ENCODE measurements at regions not wholly inside any gene's neighbourhood (a gene's known extent, or its start where the extent isn't known, plus 50 kb on each side); places are given as distances from the start of the nearest gene placed in this dataset.

DNA sequence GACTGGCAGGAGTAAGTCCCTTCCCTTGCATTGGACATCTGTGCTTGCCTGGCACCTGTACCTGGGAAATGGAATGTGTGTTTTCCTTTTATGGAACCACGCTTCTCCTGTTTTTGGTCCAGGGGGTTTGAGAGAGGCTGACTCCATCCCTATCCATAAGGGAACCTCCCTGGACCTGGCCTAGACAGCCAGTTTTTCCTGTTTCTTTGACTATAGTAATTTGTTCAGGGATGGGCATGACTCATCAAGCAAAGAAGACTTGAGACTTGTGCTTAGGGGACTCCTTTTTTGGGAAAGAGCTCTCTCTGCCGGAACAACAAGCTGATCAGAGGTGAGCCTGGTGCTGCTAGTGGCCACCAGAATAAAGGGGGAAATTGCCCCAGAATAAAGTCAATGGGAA is 393.8 kb downstream of the CDH26 start:
- H3K4me3 ChIP-seq (ENCODE audit: low read depth, poor library complexity, severe bottlenecking), result no peak overlapping the region
- 68 to 74% methylated on average over 2 of the region's 2 CpGs for WGBS, 2 donors
- TF ChIP-seq, protein P1, sequence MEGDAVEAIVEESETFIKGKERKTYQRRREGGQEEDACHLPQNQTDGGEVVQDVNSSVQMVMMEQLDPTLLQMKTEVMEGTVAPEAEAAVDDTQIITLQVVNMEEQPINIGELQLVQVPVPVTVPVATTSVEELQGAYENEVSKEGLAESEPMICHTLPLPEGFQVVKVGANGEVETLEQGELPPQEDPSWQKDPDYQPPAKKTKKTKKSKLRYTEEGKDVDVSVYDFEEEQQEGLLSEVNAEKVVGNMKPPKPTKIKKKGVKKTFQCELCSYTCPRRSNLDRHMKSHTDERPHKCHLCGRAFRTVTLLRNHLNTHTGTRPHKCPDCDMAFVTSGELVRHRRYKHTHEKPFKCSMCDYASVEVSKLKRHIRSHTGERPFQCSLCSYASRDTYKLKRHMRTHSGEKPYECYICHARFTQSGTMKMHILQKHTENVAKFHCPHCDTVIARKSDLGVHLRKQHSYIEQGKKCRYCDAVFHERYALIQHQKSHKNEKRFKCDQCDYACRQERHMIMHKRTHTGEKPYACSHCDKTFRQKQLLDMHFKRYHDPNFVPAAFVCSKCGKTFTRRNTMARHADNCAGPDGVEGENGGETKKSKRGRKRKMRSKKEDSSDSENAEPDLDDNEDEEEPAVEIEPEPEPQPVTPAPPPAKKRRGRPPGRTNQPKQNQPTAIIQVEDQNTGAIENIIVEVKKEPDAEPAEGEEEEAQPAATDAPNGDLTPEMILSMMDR (IDR thresholded peaks at IDR 0.05), result no peak
- no peak for TF ChIP-seq POLR2A (IDR thresholded peaks at IDR 0.05)
- intact Hi-C loops (cut with DNase I; ENCODE audit: low total_unique reads), result no loop called here
- DNase-seq (ENCODE audit: low spot score in 2 of 2), result no peak

DNA sequence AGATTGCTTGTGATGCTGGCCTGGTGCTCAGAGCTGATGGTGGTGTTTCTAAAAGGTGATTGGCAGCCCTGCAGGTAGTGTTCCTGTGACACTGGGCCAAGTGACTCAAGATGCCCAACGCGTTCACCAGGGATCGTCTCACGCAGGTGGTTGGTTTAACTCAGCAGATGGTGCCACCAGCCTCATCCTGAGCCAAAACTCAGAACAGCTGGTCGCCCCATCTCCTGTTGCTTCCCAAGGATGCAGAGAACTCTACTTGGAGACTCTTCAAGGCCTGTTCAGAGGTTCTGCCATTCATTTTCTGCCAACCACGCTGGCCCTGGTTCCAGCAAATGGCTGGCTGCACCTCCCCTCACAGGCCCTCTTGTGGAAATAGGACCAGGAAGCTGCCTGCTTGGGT is 394.4 kb downstream of the CDH26 start:
- no peak overlapping the region for H3K4me3 ChIP-seq (ENCODE audit: low read depth, poor library complexity, severe bottlenecking)
- intact Hi-C loops (cut with DNase I; ENCODE audit: low total_unique reads), result no loop called here
- 82 to 92% methylated on average over 6 of the region's 6 CpGs for WGBS, 2 donors
- TF ChIP-seq POLR2A (IDR thresholded peaks at IDR 0.05), result no peak
- TF ChIP-seq, protein P1 (IDR thresholded peaks at IDR 0.05), result no peak
- DNase-seq (ENCODE audit: low spot score in 2 of 2), result peak in 1 of 2 donors; percentile 63

DNA sequence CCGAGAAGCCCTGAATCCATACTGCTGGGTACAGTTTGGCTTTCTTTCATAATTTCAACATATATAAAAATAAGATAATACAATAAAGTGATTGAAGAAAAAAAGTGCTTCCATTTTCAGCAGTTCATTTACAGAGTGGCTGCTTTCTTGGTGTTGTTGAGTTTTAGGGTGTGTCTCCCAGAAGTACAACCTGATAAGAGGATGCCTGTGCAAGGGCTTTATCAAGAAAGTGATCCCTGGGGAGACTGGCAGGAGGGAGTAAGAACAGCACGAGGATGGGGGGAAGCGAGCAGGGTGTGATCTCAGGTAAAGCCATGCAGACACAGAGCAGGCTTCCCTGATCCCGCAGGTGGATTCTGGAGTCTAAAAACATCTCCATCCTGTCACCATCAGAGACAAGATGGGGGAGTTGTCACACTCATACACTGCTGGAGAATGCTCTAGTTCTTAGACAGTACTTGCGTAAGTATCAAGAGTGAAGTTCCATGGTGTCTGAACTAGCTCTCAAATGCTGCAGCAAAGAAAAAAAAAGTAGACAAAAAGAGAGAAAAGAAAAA is 395.9 kb downstream of the CDH26 start:
- intact Hi-C loops (cut with DNase I; ENCODE audit: low total_unique reads), result no loop called here
- no peak for TF ChIP-seq POLR2A (IDR thresholded peaks at IDR 0.05)
- TF ChIP-seq, protein P1 (IDR thresholded peaks at IDR 0.05), result no peak
- DNase-seq (ENCODE audit: low spot score in 2 of 2), result no peak
- H3K4me3 ChIP-seq (ENCODE audit: low read depth, poor library complexity, severe bottlenecking), result no peak overlapping the region
- 66 to 83% methylated on average over 5 of the region's 5 CpGs for WGBS, 2 donors

DNA sequence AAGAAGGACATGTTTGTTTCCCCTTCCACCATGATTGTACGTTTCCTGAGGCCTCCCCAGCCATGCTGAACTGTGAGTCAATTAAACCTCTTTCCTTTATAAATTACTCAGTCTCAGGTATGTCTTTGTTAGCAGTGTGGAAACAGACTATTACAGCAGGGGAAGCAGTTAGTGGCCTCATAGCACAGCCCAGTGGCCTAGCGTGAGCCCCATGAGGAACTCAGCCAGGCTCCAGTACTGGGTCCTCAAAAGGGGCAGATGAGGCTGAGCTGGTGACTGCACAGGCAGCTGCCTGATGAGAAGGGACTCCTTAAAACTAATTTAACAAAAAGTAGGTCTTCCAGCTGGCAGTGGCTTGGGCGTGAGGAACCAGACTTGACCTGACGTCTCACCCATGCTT is 399.9 kb downstream of the CDH26 start:
- TF ChIP-seq, protein P1 (IDR thresholded peaks at IDR 0.05), result no peak
- TF ChIP-seq POLR2A (IDR thresholded peaks at IDR 0.05), result no peak
- intact Hi-C loops (cut with DNase I; ENCODE audit: low total_unique reads), result no loop called here
- 85 to 87% methylated on average over 4 of the region's 4 CpGs for WGBS, 2 donors

DNA sequence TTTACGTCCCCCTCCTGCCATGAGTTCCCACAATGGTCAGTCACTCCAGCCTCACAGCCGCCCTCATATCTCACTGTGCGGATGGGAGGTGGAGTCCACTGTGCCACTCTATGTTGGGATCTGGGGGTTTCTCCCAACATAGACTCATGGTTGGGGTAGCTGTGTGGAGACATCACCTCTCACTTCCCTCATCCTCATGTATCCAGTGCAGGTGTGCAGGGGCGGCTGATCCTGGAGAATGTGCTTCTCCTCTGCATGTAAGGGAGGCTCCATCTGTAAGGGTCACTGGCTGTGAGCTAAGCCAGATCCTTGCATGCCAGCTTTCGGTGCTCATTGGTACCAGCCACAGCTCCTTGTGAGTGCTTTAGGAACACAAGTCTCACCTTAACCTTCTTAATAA is 400.8 kb downstream of the CDH26 start:
- TF ChIP-seq, protein P1 (IDR thresholded peaks at IDR 0.05), result no peak
- TF ChIP-seq POLR2A (IDR thresholded peaks at IDR 0.05), result no peak
- DNase-seq (ENCODE audit: low spot score in 2 of 2), result no peak
- WGBS, 2 donors, result 86 to 94% methylated on average over 5 of the region's 5 CpGs
- intact Hi-C loops (cut with DNase I; ENCODE audit: low total_unique reads), result no loop called here
- H3K4me3 ChIP-seq (ENCODE audit: low read depth, poor library complexity, severe bottlenecking), result no peak overlapping the region

More for the DNA sequence above, 399.9 kb downstream of the CDH26 start:
- DNase-seq (ENCODE audit: low spot score in 2 of 2), result no peak
- H3K4me3 ChIP-seq (ENCODE audit: low read depth, poor library complexity, severe bottlenecking), result no peak overlapping the region

DNA sequence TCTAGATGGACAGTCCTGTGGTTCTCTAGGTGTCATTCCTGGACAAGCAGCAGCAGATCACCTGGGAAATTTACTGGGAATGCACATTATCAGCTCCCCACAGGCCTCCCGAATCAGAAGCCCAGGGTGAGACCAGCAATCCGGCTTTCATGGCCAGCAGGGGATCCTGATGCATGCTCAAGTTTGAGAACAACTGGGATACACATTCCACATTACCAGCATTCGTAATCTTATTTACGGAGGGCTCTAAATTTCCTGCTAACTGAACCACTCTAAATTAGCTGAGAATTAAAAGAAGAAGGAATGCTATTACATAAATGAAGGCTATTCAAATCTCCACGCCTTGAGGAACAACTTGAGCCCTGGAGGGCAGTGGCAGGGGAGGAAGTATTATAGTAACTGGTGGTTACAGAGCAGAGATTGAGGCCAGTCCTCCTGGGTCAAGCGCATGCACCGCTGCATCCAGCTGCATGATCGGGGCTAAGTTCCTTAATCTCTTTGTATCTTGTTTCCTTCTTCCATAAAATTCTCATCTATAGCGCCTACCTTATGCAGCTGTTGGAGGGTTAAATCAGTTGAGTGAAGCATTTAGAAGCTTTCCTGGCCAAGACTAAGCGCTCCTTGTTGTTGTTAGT is 403.7 kb downstream of the CDH26 start:
- intact Hi-C loops (cut with DNase I; ENCODE audit: low total_unique reads), result no loop called here
- TF ChIP-seq POLR2A (IDR thresholded peaks at IDR 0.05), result no peak
- TF ChIP-seq, protein P1 (IDR thresholded peaks at IDR 0.05), result no peak
- no peak overlapping the region for H3K4me3 ChIP-seq (ENCODE audit: low read depth, poor library complexity, severe bottlenecking)
- WGBS, 2 donors, result 77 to 83% methylated on average over 10 of the region's 10 CpGs
- no peak for DNase-seq (ENCODE audit: low spot score in 2 of 2)

All from lower leg skin (tissue), 4 donors.